Fibroblast of peridontal ligament (primary cell): ENCODE measurements at regions not wholly inside any gene's neighbourhood (a gene's known extent, or its start where the extent isn't known, plus 50 kb on each side); places are given as distances from the start of the nearest gene placed in this dataset.
A peak's percentile ranks its signal among the peaks of the same experiment; 100 is the strongest.
"Not testable (repeated sequence)": the region's sequence is repeated elsewhere in the genome, so short reads cannot be mapped to it uniquely, and the experiment has no call there.

Source experiments
- DNase-seq: peaks from one replicate; pipeline ENCODE4 v3.0.0-alpha.2; 2010; ENCODE audit errors: extremely low read depth

GRCh38 chr21:33121715-33122475, 52.0 kb downstream of the OLIG1 start:
- peak; percentile 3 for DNase-seq

GRCh38 chr21:33122507-33122906, 52.6 kb downstream of the OLIG1 start:
- DNase-seq, result no peak

GRCh38 chr21:33123374-33124123, 53.6 kb downstream of the OLIG1 start:
- no peak for DNase-seq

GRCh38 chr21:33124889-33125288, 54.9 kb downstream of the OLIG1 start:
- DNase-seq, result no peak

GRCh38 chr21:33125680-33126375, 55.9 kb downstream of the OLIG1 start:
- DNase-seq, result no peak

- no peak for DNase-seq
These were observed 56.6 kb downstream of the OLIG1 start for GRCh38 chr21:33126569-33126968.

GRCh38 chr21:33127154-33127867, 57.4 kb downstream of the OLIG1 start:
- peak; percentile 61 for DNase-seq

- DNase-seq, result no peak
These were observed 57.9 kb downstream of the OLIG1 start for GRCh38 chr21:33127868-33128242.

- no peak for DNase-seq
These were observed 58.6 kb downstream of the OLIG1 start for GRCh38 chr21:33128538-33128937.

GRCh38 chr21:33132054-33132453, 62.1 kb downstream of the OLIG1 start:
- DNase-seq, result no peak

- DNase-seq, result no peak
These were observed 64.0 kb downstream of the OLIG1 start for GRCh38 chr21:33133892-33134291.

GRCh38 chr21:33135925-33136324, 66.0 kb downstream of the OLIG1 start:
- DNase-seq, result no peak

GRCh38 chr21:33136847-33137502, 67.0 kb downstream of the OLIG1 start:
- DNase-seq, result no peak

GRCh38 chr21:33139084-33139483, 69.1 kb downstream of the OLIG1 start:
- DNase-seq, result no peak

GRCh38 chr21:33140288-33140687, 70.3 kb downstream of the OLIG1 start:
- DNase-seq, result no peak

- DNase-seq, result no peak
These were observed 76.5 kb downstream of the OLIG1 start for GRCh38 chr21:33146467-33146866.

- DNase-seq, result no peak
These were observed 79.2 kb downstream of the OLIG1 start for GRCh38 chr21:33149181-33149580.

- not testable (repeated sequence) for DNase-seq
These were observed 78.8 kb upstream of the IFNAR2 start for GRCh38 chr21:33150968-33151367.

GRCh38 chr21:33151941-33152731, 77.6 kb upstream of the IFNAR2 start:
- DNase-seq, result no peak

- DNase-seq, result no peak
These were observed 77.0 kb upstream of the IFNAR2 start for GRCh38 chr21:33152732-33153130.

GRCh38 chr21:33155005-33155404, 74.7 kb upstream of the IFNAR2 start:
- no peak for DNase-seq
